ENCODE measurements at regions not wholly inside any gene's neighbourhood (a gene's known extent, or its start where the extent isn't known, plus 50 kb on each side); places are given as distances from the start of the nearest gene placed in this dataset.

- intact Hi-C loops (cut with DNase I) = no loop called here
- H3K27ac ChIP-seq = no peak overlapping the region
- H3K4me1 ChIP-seq = no peaks in the 10 kb centered on the region
- DNase-seq (ENCODE audit: extremely low spot score in 2 of 2) = no peak
- H3K9me3 ChIP-seq = no peaks in the 10 kb centered on the region
- TF ChIP-seq CTCF (IDR thresholded peaks at IDR 0.05) (no peak), POLR2AphosphoS5 (IDR thresholded peaks at IDR 0.05; ENCODE audit: insufficient read depth in 1 of 2, low read depth in 1 of 2) (no peak), POLR2A (IDR thresholded peaks at IDR 0.05) (no peak)
- H3K4me3 ChIP-seq = no peak overlapping the region
- no peaks in the 10 kb centered on the region for H3K27me3 ChIP-seq
- no peaks in the 10 kb centered on the region for H3K36me3 ChIP-seq
Measured at GRCh38 chr1:168811176-168811575, 82.2 kb upstream of the DPT start.

GRCh38 chr1:168819668-168820067 is 90.7 kb upstream of the DPT start:
- no peak for DNase-seq (ENCODE audit: extremely low spot score in 2 of 2)
- Histone ChIP-seq H3K4me3 (no peak overlapping the region), H3K27ac (no peak overlapping the region), H3K4me1 (no peaks in the 10 kb centered on the region), H3K9me3 (no peaks in the 10 kb centered on the region), H3K36me3 (no peaks in the 10 kb centered on the region), H3K27me3 (no peaks in the 10 kb centered on the region)
- TF ChIP-seq POLR2A (IDR thresholded peaks at IDR 0.05) (no peak), POLR2AphosphoS5 (IDR thresholded peaks at IDR 0.05; ENCODE audit: insufficient read depth in 1 of 2, low read depth in 1 of 2) (no peak), CTCF (IDR thresholded peaks at IDR 0.05) (no peak)
- intact Hi-C loops (cut with DNase I) = loop anchor here (5.0 kb wide), 1 partner anchor 1048 kb away; no protein-coding TSS in a partner anchor

- Histone ChIP-seq H3K36me3 (no peaks in the 10 kb centered on the region), H3K4me3 (no peak overlapping the region), H3K27ac (no peak overlapping the region), H3K9me3 (no peaks in the 10 kb centered on the region), H3K4me1 (no peaks in the 10 kb centered on the region), H3K27me3 (no peaks in the 10 kb centered on the region)
- DNase-seq (ENCODE audit: extremely low spot score in 2 of 2) = no peak
- TF ChIP-seq POLR2A (IDR thresholded peaks at IDR 0.05) (no peak), CTCF (IDR thresholded peaks at IDR 0.05) (no peak), POLR2AphosphoS5 (IDR thresholded peaks at IDR 0.05; ENCODE audit: insufficient read depth in 1 of 2, low read depth in 1 of 2) (no peak)
- intact Hi-C loops (cut with DNase I) = loop anchor here (5.0 kb wide), 1 partner anchor 1046 kb away; no protein-coding TSS in a partner anchor
Measured at GRCh38 chr1:168821434-168821833, 92.4 kb upstream of the DPT start.

- H3K4me1 ChIP-seq = no peaks in the 10 kb centered on the region
- no peak overlapping the region for H3K4me3 ChIP-seq
- H3K27ac ChIP-seq = no peak overlapping the region
- H3K36me3 ChIP-seq = no peaks in the 10 kb centered on the region
- intact Hi-C loops (cut with DNase I) = loop anchor here (5.0 kb wide), 1 partner anchor 1044 kb away; no protein-coding TSS in a partner anchor
- DNase-seq (ENCODE audit: extremely low spot score in 2 of 2) = no peak
- H3K9me3 ChIP-seq = no peaks in the 10 kb centered on the region
- no peak for TF ChIP-seq POLR2AphosphoS5 (IDR thresholded peaks at IDR 0.05; ENCODE audit: insufficient read depth in 1 of 2, low read depth in 1 of 2)
- no peaks in the 10 kb centered on the region for H3K27me3 ChIP-seq
Measured at GRCh38 chr1:168822911-168823310, 93.9 kb upstream of the DPT start.

GRCh38 chr1:168823988-168824387 is 95.0 kb upstream of the DPT start:
- no peaks in the 10 kb centered on the region for H3K36me3 ChIP-seq
- H3K27me3 ChIP-seq = no peaks in the 10 kb centered on the region
- no peak overlapping the region for H3K4me3 ChIP-seq
- H3K27ac ChIP-seq = no peak overlapping the region
- no peaks in the 10 kb centered on the region for H3K4me1 ChIP-seq
- no peak for DNase-seq (ENCODE audit: extremely low spot score in 2 of 2)
- intact Hi-C loops (cut with DNase I) = loop anchor here (5.0 kb wide), 1 partner anchor 1043 kb away; no protein-coding TSS in a partner anchor
- TF ChIP-seq POLR2AphosphoS5 (IDR thresholded peaks at IDR 0.05; ENCODE audit: insufficient read depth in 1 of 2, low read depth in 1 of 2) (no peak), CTCF (IDR thresholded peaks at IDR 0.05) (no peak), POLR2A (IDR thresholded peaks at IDR 0.05) (no peak)
- H3K9me3 ChIP-seq = no peaks in the 10 kb centered on the region
